H1 (cell line): ENCODE measurements at regions not wholly inside any gene's neighbourhood (a gene's known extent, or its start where the extent isn't known, plus 50 kb on each side); places are given as distances from the start of the nearest gene placed in this dataset.

Experiments used
- CBX8 ChIP-seq: fragments of 300-800, 300-1000 bp; sonication (generic); IDR thresholded peaks from 2 replicates; pipeline ENCODE4 v1.7.1; 2016; ENCODE audit warnings: low read depth, low read length, borderline replicate concordance
- CHD1 ChIP-seq: IDR thresholded peaks from 2 replicates; pipeline ENCODE4 v1.6.1; 2012; ENCODE audit warnings: low read depth, low read length, improper control_type of control experiment
- CHD7 ChIP-seq: fragments of 300-600 bp; sonication (generic); IDR thresholded peaks from 2 replicates; pipeline ENCODE4 v1.7.1; 2012; ENCODE audit warnings: low read length, moderate library complexity, mild to moderate bottlenecking, inconsistent platforms; ENCODE audit not compliant: insufficient replicate concordance
- GABPA ChIP-seq: IDR thresholded peaks from 2 replicates; pipeline ENCODE4 v1.6.1; 2011; ENCODE audit warnings: mild to moderate bottlenecking, low read length, moderate library complexity, borderline replicate concordance; ENCODE audit not compliant: insufficient read depth
- JUN ChIP-seq: IDR thresholded peaks from 2 replicates; pipeline ENCODE4 v1.6.1; 2011; ENCODE audit warnings: low read depth, mild to moderate bottlenecking, improper control_type of control experiment, low read length
- POLR2A ChIP-seq, 2 experiments: IDR thresholded peaks; 1 replicate in 1 of 2; 2 replicates in 1 of 2; pipeline ENCODE4 v1.6.1; 2011; ENCODE audit warnings: low read depth in 2 of 2, low read length in 2 of 2, mild to moderate bottlenecking in 2 of 2; ENCODE audit errors: control extremely low read depth in 1 of 2
- SAP30 ChIP-seq: fragments of 300-600 bp; sonication (generic); IDR thresholded peaks from 2 replicates; pipeline ENCODE4 v1.7.1; 2012; ENCODE audit warnings: low read length, moderate library complexity, mild to moderate bottlenecking, inconsistent platforms; ENCODE audit not compliant: insufficient read depth, insufficient replicate concordance
- SIX5 ChIP-seq: IDR thresholded peaks from 2 replicates; pipeline ENCODE4 v1.6.1; 2011; ENCODE audit warnings: mild to moderate bottlenecking, low read depth, low read length
- SP2 ChIP-seq: IDR thresholded peaks from 2 replicates; pipeline ENCODE4 v1.6.1; 2012; ENCODE audit warnings: mild to moderate bottlenecking, low read length, inconsistent platforms

GRCh38 chr4:183807420-183808096 is 97.5 kb upstream of the STOX2 start (continued):
- TF ChIP-seq CBX8 (no peak), SAP30 (no peak), SP2 (no peak), SIX5 (no peak), GABPA (no peak), CHD7 (no peak), JUN (no peak), POLR2A (IDR thresholded peaks at IDR 0.05; ENCODE audit: control extremely low read depth in 1 of 2, low read depth in 2 of 2, low read length in 2 of 2) (no peak), CHD1 (no peak)
- TF ChIP-seq, all 59 proteins: peak for 0
